Endothelial cell of umbilical vein (primary cell): ENCODE measurements at regions not wholly inside any gene's neighbourhood (a gene's known extent, or its start where the extent isn't known, plus 50 kb on each side); places are given as distances from the start of the nearest gene placed in this dataset.

Source experiments
- EZH2 ChIP-seq: IDR thresholded peaks from 2 replicates; pipeline ENCODE4 v1.6.1; 2012; ENCODE audit warnings: borderline replicate concordance, low read depth, mild to moderate bottlenecking, moderate library complexity, low read length, inconsistent platforms; ENCODE audit not compliant: severe bottlenecking
- FOS ChIP-seq: IDR thresholded peaks from 2 replicates; pipeline ENCODE4 v1.6.1; 2011; ENCODE audit warnings: mild to moderate bottlenecking, low read length, moderate library complexity, borderline replicate concordance; ENCODE audit not compliant: insufficient read depth
- MAX ChIP-seq: IDR thresholded peaks from 2 replicates; pipeline ENCODE4 v1.6.1; 2011; ENCODE audit not compliant: insufficient read depth, insufficient read length
- MYC ChIP-seq: IDR thresholded peaks from one replicate; pipeline ENCODE4 v1.6.1; 2011; ENCODE audit warnings: mild to moderate bottlenecking, low read depth, low read length
- POLR2A ChIP-seq: IDR thresholded peaks from 2 replicates; pipeline ENCODE4 v1.6.1; 2012; ENCODE audit warnings: low read depth, mild to moderate bottlenecking, control low read depth, low read length
- POLR2AphosphoS5 ChIP-seq: IDR thresholded peaks from 2 replicates; pipeline ENCODE4 v1.6.1; 2012; ENCODE audit warnings: low read depth, mild to moderate bottlenecking, control low read depth, low read length, moderate library complexity; ENCODE audit not compliant: insufficient read depth
- TF ChIP-seq, protein P1 (sequence below), 2 donors: IDR thresholded peaks; 1 replicate in 1 of 2; 2 replicates in 1 of 2; pipeline ENCODE4 v1.5.1; 2011; ENCODE audit warnings: low read length in 2 of 2, mild to moderate bottlenecking in 2 of 2, moderate library complexity in 2 of 2, control low read depth in 1 of 2, inconsistent platforms in 1 of 2, low read depth in 1 of 2; ENCODE audit not compliant: insufficient read depth in 1 of 2; ENCODE audit errors: extremely low read depth in 1 of 2

DNA sequence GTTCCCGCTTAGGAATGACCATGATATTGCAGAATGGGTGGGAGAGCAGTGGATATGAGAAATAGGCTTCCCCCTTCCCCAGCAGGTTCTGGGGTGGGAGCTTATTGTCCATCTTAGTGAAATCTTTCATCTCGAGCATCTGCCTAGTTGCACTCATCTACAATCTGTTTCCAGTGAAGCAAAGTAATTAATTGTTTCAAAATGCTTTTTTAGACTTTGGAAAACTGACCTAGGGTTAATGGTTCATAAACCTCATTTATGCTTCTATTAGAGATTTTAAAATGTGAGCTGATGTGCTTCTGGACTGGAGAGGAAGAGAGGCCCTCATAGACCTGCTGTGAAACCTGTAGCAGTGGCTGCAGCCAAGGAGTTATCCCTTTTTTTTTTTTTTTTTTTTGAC, 247.7 kb upstream of the XYLT1 start:
- TF ChIP-seq FOS (no peak), POLR2A (no peak), MYC (no peak), POLR2AphosphoS5 (no peak), EZH2 (no peak), MAX (no peak)
- TF ChIP-seq, protein P1, sequence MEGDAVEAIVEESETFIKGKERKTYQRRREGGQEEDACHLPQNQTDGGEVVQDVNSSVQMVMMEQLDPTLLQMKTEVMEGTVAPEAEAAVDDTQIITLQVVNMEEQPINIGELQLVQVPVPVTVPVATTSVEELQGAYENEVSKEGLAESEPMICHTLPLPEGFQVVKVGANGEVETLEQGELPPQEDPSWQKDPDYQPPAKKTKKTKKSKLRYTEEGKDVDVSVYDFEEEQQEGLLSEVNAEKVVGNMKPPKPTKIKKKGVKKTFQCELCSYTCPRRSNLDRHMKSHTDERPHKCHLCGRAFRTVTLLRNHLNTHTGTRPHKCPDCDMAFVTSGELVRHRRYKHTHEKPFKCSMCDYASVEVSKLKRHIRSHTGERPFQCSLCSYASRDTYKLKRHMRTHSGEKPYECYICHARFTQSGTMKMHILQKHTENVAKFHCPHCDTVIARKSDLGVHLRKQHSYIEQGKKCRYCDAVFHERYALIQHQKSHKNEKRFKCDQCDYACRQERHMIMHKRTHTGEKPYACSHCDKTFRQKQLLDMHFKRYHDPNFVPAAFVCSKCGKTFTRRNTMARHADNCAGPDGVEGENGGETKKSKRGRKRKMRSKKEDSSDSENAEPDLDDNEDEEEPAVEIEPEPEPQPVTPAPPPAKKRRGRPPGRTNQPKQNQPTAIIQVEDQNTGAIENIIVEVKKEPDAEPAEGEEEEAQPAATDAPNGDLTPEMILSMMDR (IDR thresholded peaks at IDR 0.05; ENCODE audit: extremely low read depth in 1 of 2, insufficient read depth in 1 of 2, low read depth in 1 of 2, low read length in 2 of 2): no peak
